HG02970 (cell line): ENCODE measurements at regions not wholly inside any gene's neighbourhood (a gene's known extent, or its start where the extent isn't known, plus 50 kb on each side); places are given as distances from the start of the nearest gene placed in this dataset.
"Not testable (repeated sequence)": the region's sequence is repeated elsewhere in the genome, so short reads cannot be mapped to it uniquely, and the experiment has no call there.

ENCODE experiments used
- ATAC-seq: cut with Tn5 transposase; IDR thresholded peaks from one replicate; pipeline ENCODE4 v1.9.1; 2021; ENCODE audit warnings: mild to moderate bottlenecking, moderate library complexity, moderate number of reproducible peaks; ENCODE audit not compliant: unreplicated experiment, low FRiP score

DNA sequence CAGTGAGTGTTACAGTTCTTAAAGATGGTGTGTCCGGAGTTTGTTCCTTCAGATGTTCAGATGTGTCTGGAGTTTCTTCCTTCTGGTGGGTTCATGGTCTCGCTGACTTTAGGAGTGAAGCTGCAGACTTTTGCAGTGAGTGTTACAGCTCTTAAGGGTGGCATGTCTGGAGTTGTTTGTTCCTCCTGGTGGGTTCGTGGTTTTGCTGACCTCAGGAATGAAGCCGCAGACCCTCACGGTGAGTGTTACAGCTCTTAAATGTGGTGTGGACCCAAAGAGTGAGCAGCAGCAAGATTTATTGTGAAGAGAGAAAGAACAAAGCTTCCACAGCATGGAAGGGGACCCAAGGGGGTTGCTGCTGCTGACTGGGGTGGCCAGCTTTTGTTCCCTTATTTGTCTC lies 159.6 kb downstream of the POLR1F start:
- ATAC-seq, result not testable (repeated sequence)

DNA sequence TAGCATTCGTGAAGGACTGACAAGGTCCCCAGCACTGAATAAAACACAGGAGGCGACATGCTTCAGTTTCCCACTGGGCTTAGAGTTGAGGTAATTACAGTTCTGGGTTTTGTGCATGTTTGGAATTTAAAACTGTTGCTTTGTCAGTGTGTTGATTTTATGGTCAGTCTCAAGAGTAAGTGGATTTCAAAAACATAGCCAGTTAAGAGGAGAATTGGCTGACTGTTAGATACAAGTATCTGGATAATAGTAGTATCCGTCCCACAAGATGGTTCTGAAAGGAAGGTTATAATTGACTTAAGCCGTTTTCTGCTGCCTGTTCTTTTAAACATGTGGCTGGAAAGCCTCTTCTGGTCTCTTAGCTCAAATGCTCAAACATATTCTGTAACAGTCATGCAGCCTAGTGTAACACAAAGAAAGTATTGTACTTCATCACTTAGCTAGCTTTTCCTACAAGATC lies 170.9 kb downstream of the POLR1F start:
- ATAC-seq, result no peak

DNA sequence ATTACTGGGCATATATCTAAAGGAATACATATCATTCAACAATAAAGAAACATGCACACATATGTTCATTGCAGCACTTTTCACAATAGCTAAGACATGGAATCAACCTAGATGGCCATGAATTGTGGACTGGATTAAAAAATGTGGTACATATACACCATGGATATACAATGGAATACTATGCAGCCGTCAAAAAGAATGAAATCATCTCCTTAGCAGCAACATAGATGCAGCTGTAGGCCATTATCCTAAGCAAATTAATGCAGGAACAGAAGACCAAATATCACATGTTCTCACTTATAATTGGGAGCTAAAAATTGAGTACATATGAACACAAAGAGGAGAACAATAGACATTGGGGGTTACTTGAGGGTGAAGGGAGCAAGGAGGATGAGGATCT lies 175.6 kb downstream of the POLR1F start:
- no peak for ATAC-seq

DNA sequence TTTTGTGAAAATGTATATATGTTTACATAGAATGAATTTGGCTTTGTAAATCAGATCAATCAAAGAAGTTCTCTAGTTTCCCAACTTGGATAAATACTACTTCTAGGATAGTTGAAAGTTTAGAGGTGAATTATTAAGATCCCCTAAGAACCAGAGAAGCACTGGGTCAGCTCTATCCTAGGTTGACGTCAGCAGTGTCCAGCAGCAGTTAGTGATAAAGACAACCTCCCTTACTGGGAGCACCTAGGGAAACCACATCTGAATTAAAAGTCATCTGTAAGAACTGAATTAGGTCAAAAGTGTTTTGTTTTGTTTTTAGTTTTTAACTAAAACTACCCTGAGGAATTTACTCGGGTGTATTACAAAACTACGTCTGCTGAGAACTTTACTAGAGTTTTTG lies 178.0 kb downstream of the POLR1F start:
- no peak for ATAC-seq

DNA sequence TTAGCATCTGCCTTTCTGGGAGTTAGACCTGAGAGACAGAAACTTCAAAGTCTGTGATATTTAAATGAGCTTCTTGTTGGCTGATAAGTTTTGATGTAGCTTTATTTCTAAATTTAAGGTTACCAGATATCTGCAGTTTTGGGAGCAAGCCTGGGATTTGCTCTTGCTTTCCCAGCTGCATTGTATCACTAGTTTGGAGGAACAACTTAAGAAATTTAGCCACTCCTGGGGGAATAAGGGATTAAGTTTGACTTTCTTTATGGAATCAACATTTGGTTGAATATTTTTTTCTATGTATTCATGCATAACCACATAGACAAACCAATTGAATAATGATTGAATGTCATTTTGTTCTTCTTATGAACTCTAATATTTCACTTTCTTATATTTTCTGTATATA lies 178.6 kb downstream of the POLR1F start:
- ATAC-seq, result no peak

DNA sequence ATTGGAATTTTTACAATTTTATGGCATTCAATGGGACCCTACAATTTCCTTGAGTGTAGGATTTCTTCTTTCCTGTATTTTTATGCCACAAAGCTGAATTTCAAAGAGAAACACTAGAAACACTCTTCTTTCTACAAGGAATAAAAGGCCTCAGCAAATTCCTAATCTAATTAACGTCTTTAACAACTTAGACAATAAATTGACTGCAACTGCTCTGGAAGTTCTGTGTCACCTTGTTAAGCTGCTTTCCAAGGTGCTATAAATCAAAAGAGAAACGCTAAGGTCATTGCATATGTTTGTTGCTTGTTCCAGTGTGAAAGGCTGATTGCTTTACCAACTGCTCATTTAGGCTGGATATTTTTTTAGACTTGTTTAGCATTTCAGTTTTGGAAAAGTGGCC lies 182.2 kb downstream of the POLR1F start:
- ATAC-seq, result no peak

DNA sequence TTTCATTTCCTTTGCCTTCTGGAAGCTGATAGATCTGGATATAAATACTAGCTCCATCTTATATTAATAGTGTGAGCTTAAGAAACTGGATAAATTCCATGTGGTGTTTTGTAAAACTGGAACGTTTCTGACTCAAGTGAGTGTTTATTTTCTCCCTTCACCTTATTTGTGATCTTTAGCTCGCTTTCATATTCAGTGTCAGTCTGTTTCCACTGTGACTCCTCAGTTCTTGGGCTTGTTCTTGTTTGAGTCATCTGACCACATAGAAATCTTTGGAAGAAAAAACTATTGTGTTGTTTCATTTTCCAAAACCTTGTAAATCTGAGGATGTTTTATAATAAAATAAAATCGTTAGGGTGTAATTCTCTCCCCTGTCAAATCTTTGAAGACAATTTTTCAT lies 186.4 kb downstream of the POLR1F start:
- ATAC-seq, result no peak

DNA sequence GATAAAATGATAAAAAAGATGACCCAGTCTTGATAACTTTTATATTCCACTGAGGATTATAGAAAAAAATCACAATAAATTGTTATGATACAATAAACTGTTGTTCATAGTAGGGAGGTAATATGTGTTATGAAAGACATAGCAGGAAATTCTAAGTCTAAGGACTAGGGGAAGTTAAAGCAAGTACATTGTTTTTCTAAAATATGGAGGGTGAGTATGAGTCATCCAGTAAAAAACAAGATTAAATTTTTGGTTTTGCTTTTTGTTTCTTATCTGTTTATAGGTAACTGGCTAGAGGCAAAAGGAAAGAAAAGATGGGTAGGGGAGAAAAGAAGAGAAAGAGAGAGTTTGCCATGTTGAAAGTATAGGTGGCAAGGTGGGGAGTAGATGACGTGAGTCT lies 188.4 kb downstream of the POLR1F start:
- ATAC-seq, result no peak

DNA sequence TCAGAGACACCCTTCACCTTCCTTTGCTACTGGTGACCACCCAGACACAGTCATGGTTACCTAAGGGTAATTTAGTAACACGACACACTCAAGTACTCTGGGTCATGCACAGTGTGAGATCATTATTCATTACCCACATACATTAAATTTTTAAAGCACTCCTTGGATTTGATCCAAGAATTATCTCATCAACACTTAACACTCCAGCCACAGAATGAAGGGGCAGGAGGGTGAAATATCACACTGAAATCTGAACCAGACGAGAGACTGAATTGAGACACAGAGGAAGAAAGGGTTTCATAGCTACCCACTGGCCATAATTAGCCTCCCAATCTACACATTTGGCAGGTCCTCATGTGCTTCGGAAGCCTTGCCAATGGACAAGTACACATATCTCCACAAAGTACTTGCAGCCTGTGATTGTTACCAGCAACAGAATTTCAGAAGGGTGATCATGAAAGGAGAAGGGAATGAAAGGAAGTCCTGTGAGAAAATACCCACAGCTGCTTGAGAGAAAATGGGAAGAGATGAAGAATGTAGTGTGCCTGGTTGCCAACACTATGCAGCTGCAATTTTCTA lies 189.3 kb downstream of the POLR1F start:
- ATAC-seq, result no peak

DNA sequence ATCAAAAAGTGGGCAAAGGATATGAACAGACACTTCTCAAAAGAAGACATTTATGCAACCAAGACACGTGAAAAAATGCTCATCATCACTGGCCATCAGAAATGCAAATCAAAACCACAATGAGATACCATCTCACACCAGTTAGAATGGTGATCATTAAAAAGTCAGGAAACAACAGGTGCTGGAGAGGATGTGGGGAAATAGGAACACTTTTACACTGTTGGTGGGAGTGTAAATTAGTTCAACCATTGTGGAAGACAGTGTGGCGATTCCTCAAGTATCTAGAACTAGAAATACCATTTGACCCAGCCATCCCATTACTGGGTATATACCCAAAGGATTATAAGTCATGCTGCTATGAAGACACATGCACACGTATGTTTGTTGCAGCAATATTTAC lies 191.3 kb downstream of the POLR1F start:
- not testable (repeated sequence) for ATAC-seq

DNA sequence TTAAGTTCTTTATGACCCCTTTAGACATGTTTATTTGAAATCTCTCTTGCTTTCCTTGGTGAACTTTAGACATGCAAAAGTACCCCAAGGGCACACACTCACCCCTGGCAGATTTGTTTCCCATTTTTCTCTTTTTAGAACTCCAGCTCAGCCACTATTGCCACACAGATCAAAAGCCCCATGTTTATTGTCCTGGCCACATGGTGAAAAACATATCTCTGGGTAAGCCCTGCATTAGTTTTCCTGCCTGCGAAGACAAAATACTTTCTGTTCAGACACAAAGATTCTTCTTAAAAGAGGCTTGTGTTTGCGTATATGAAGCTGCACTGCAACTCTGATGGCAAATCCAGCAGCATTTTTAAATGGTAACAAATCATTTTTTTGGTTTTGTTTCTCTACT lies 200.0 kb downstream of the POLR1F start:
- no peak for ATAC-seq

DNA sequence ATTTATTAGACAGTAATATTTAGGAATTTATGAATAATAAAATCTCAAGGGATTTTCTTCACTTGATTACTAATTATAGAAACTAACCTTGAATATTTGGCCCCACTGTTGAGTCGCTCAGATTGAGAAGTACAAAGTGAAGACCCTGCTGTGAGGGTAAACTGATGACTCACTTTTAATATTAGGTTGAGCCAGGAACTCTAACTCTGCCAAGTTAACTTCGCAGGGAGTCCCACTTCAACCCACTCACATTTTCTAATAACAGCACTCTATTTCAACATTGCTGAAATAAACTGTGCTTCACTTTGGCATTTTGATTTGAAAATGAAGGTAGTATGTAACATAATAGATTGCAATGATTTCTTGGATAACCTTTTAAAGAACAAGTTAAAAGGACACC lies 200.7 kb downstream of the POLR1F start:
- ATAC-seq, result no peak

DNA sequence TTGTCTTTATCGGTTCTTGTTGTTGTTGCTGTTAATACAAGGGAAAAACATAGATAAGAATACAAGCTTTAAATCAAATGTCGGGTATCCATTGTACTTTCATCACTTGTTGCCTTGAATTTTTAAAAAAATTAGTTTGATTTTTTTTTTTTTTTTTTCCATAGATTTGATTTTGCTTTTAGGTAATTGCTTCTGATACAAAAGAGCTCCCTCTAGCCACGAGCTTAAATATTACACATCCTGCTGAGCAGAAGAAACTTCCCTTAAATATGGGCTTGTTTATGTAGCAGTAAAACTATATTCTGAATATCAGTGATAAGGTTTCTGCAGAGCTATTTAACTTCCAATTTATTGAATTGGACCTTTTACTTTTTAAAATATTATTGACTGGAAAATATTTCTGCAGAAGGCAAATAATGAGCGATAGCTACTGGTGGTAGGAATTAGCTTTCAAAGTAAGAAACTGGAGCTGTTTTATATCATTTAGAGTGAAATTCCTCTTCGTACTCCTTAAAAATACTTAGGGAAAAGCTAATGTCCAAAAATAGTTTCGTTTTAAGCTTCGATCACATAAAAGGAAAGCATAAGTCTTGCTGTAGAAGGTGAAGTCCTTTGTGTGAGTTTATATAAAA lies 216.9 kb downstream of the POLR1F start:
- ATAC-seq, result no peak

DNA sequence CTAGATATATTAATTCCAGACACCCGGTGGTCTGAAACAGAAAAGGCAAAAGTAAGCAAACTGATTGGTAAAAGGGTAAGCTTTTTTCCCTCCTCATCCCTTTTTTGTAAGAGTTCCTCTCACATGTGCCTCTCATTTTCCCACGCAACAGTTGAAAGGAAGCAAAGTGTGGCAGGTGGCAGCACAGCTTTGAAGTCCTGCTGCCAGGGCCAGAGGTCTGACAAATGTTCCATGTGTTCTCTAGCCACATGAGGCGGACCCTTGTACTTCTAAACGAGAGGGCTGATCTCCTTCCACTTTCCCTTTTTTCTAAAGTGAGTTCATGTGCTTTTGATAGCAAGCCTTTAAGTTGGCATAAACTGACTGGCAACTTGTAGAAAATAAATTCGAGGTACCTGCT lies 217.5 kb downstream of the POLR1F start:
- no peak for ATAC-seq

DNA sequence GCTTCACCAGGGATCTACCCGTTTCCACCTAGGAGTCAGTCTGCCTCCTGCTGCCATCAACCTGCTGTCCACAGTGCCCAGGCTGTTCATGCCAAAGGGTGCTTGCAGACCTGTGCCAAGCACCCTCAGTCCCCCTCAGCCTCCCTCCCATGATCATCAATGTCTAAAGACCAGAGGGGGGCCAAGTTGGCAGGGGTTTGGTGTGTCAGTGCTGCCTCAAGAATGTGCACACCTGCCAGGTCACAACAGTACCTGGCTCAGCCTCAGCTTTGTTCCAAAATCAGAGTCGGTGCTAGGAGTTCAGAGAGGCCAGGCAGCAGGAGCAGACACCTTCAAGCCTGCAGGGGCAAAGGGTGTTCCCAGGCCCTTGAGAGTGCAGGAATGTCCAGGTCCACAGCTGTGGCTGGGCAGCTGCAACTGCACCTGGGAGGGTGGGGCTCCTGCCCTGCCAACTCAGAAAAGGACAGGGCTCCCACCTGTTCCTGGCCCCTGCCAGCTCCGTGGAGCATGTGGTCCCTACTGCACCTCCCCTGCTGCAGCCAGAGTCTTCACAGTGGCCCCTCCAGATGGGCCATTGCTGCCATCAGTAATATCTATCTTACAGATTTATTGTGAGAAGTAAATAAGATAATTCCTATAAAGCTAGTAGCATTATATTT lies 219.5 kb downstream of the POLR1F start:
- ATAC-seq, result no peak

DNA sequence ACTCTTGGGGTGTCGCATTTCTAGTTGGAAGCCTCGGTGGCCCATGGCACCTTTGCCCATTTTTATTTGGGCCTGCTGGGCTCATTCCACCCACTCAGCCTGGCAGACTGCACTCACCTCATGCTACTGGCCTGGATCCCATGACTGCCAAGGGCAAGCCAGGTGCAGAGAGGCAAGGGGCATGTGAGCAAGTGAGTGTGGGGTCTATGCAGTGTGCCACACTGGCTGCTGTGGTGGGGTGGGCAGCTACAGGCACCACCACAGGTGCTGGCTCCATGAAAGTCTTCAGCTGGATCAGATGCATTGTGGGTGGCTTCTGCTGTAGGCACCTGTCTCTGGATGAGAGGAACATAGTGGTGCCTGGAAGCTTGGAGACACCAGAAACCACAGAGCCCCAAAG lies 220.8 kb downstream of the POLR1F start:
- no peak for ATAC-seq

DNA sequence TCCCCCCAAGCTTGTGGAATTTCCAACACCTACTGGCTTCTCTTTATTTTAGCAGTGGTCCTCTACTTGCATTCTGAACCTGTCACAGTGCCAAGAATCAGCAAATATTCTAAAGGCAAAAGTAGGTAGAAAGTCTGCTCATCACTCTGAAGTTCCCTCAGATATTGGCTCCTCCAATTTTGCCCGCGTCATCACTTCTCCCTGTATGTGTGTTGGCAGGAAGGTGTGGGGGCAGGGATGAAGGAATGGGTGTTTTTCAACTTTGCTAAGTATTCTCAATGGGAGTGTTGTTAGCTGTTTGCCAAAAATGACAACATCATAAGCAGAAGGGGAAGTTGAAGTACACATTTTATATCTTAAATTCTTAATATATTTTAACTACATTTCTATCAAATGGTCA lies 226.2 kb downstream of the POLR1F start:
- no peak for ATAC-seq

DNA sequence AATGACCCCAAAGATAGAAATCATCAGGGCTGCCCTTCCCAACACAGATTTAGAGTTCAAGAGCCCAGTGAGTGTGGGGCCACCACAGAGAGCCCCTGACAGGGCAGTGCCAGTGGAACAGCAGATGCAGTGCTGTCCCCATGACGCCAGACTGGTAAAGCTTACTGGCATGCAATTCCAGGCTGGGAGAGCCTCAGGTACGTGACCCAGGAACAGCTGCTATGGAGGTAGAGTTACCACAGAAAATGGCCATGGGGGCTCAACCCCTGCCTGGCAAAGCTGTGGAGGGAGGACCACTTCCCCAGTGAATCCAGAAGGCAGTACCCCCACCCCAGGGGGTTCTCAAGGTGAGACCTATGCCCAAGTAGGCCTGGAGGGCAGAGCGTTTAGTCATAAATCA lies 228.5 kb downstream of the POLR1F start:
- ATAC-seq, result no peak

DNA sequence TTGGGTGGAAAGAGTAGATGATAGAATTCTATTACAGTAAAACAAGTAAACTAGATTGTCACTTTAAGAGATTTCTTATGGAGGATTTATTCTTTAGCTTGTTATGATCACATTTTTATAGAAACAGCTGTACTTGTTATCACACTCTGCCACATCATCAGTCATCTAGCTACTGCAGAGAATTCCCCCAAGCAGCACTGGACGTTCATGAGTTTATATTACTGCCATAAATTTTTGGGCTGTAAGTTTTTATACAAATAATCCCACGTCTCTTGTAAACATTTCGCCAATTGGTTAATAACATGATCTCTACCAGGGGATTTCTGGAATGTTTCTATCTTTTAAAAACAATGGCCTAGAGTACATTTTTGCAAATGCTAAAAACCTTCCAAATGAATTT lies 238.8 kb downstream of the POLR1F start:
- no peak for ATAC-seq

DNA sequence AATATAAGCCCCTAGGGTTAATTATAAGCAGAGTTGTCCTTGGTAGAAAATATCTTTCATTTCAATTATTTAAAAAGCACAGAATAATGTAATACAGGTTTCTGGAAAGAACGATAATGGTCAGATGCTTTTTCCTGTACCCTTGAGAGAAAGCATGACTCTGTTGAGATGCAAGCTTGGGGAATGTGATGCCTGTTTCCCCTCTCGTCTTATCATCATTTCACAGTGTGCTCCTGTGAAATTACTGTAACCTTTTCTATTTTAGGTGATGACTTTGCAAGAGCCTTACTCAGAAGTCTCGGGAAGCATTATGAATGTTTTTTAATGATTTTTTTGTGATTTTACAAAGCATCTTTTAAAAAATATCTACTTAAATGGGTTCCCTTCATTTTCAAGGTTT lies 243.0 kb downstream of the POLR1F start:
- no peak for ATAC-seq

DNA sequence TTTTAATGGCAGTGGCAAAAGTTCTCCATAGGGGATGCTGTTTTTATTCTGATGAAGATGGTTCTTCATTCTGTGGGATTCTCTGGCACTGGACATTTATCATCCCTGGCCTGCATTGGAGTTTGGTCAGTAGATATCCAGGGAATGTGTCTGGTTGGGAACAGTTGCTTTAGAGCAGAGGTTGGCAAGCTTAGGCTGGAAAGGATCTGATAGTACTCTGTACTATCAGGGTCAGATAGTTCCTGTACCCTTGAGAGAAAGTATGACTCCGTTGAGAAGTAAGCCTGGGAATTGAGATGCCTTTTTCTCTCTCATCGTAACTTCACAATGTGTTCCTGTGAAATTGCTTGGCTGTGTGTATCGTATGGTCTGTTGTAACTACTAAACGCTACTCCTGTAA lies 244.1 kb downstream of the POLR1F start:
- no peak for ATAC-seq

DNA sequence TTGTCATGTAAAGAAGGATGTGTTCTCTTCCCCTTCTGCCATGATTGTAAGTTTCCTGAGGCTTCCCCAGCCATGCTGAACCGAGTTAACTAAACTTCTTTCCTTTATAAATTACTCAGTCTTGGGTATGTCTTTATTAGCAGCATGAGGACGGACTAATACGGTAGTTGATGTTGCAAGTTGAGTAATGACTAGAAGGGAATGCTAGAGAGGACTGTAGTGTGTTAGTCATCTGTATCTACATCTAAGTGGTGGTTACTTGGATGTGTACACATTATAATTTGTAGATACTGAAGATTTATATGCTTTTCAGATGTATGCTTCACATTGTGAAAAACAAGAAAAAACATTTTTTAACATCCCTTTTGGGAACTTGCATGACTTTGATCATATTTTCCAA lies 244.6 kb downstream of the POLR1F start:
- no peak for ATAC-seq
